Trophoblast cell (in vitro differentiated cells and primary cell): ENCODE measurements at regions not wholly inside any gene's neighbourhood (a gene's known extent, or its start where the extent isn't known, plus 50 kb on each side); places are given as distances from the start of the nearest gene placed in this dataset.

Experiments
- DNase-seq, 2 donors: peaks; one replicate each; pipeline ENCODE4 v3.0.0-alpha.2; 2016
- H2AFZ ChIP-seq: 2 replicates; pipeline ENCODE4 v1.6.1; 2013; ENCODE audit warnings: low read length, moderate library complexity, mild to moderate bottlenecking; ENCODE audit not compliant: insufficient read depth, poor library complexity
- H2AK5ac ChIP-seq: 2 replicates; pipeline ENCODE4 v1.6.1; 2013; ENCODE audit warnings: mild to moderate bottlenecking, low read length
- H2BK120ac ChIP-seq: 2 replicates; pipeline ENCODE4 v1.6.1; 2013; ENCODE audit warnings: low read length, mild to moderate bottlenecking, moderate library complexity; ENCODE audit not compliant: insufficient read depth, poor library complexity
- H2BK12ac ChIP-seq: 2 replicates; pipeline ENCODE4 v1.6.1; 2013; ENCODE audit warnings: mild to moderate bottlenecking, low read length, moderate library complexity
- H2BK5ac ChIP-seq: 2 replicates; pipeline ENCODE4 v1.6.1; 2013; ENCODE audit warnings: low read length, low read depth, moderate library complexity, mild to moderate bottlenecking; ENCODE audit not compliant: poor library complexity
- H3K14ac ChIP-seq: 2 replicates; pipeline ENCODE4 v1.6.1; 2013; ENCODE audit warnings: mild to moderate bottlenecking, low read length
- H3K18ac ChIP-seq: 2 replicates; pipeline ENCODE4 v1.6.1; 2013; ENCODE audit warnings: mild to moderate bottlenecking, low read length
- H3K23ac ChIP-seq: 2 replicates; pipeline ENCODE4 v1.6.1; 2013; ENCODE audit warnings: low read length
- H3K27ac ChIP-seq: 2 replicates; pipeline ENCODE4 v1.5.1; 2013; ENCODE audit warnings: low read depth, mild to moderate bottlenecking, inconsistent platforms, low read length, moderate library complexity
- H3K27me3 ChIP-seq: 2 replicates; pipeline ENCODE4 v1.6.1; 2013; ENCODE audit warnings: inconsistent platforms, mild to moderate bottlenecking, low read length, moderate library complexity; ENCODE audit not compliant: insufficient read depth
- H3K36me3 ChIP-seq, 2 experiments: 1 replicate in 1 of 2; 2 replicates in 1 of 2; pipeline ENCODE4 v1.6.1; 2013; ENCODE audit warnings: low read length in 2 of 2, mild to moderate bottlenecking in 2 of 2, moderate library complexity in 1 of 2; ENCODE audit not compliant: insufficient read depth in 2 of 2, control insufficient read depth in 1 of 2
- H3K4ac ChIP-seq: 2 replicates; pipeline ENCODE4 v1.6.1; 2013; ENCODE audit warnings: low read depth, mild to moderate bottlenecking, low read length, moderate library complexity
- H3K4me1 ChIP-seq, 2 experiments: 1 replicate in 1 of 2; 2 replicates in 1 of 2; pipeline ENCODE4 v1.6.1; 2013; ENCODE audit warnings: low read length in 2 of 2, mild to moderate bottlenecking in 2 of 2, moderate library complexity in 1 of 2; ENCODE audit not compliant: insufficient read depth in 2 of 2, control insufficient read depth in 1 of 2
- H3K4me2 ChIP-seq: 2 replicates; pipeline ENCODE4 v1.6.1; 2013; ENCODE audit warnings: inconsistent platforms, mild to moderate bottlenecking, low read length, moderate library complexity
- H3K4me3 ChIP-seq: 2 replicates; pipeline ENCODE4 v1.5.1; 2013; ENCODE audit warnings: mild to moderate bottlenecking, low read depth, low read length, inconsistent platforms
- H3K79me1 ChIP-seq: one replicate; pipeline ENCODE4 v1.6.1; 2013; ENCODE audit warnings: low read length
- H3K79me2 ChIP-seq: 2 replicates; pipeline ENCODE4 v1.6.1; 2013; ENCODE audit warnings: low read length, mild to moderate bottlenecking; ENCODE audit not compliant: control insufficient read depth, insufficient read depth, poor library complexity
- H3K9ac ChIP-seq: 2 replicates; pipeline ENCODE4 v1.6.1; 2013; ENCODE audit warnings: mild to moderate bottlenecking, low read length
- H3K9me3 ChIP-seq: 2 replicates; pipeline ENCODE4 v1.6.1; 2013; ENCODE audit warnings: low read depth, mild to moderate bottlenecking, control low read depth, inconsistent platforms, low read length; ENCODE audit not compliant: insufficient read depth
- H4K12ac ChIP-seq: 2 replicates; pipeline ENCODE4 v1.6.1; 2013; ENCODE audit warnings: low read depth, mild to moderate bottlenecking, low read length, moderate library complexity
- H4K8ac ChIP-seq: 2 replicates; pipeline ENCODE4 v1.6.1; 2013; ENCODE audit warnings: low read depth, mild to moderate bottlenecking, low read length, moderate library complexity
- H4K91ac ChIP-seq: one replicate; pipeline ENCODE4 v1.6.1; 2013; ENCODE audit warnings: low read depth, mild to moderate bottlenecking, low read length, moderate library complexity
- WGBS: extraction: QIAGEN DNeasy Blood & Tissue Kit; methylation state at CpG from one replicate; pipeline ENCODE4 v1.1.7; 2013; ENCODE audit warnings: missing lambda C conversion rate; ENCODE audit not compliant: insufficient read length, insufficient coverage; ENCODE audit errors: extremely low coverage; 5-methylcytosine and 5-hydroxymethylcytosine counted together

GRCh38 chr18:76750269-76750668, 72.1 kb upstream of the ZNF236 start:
- Histone ChIP-seq H3K79me1 (no peaks in the 10 kb centered on the region), H3K14ac (no peak overlapping the region), H3K23ac (no peak overlapping the region), H3K9ac (no peak overlapping the region), H2AK5ac (no peak overlapping the region), H2BK120ac (no peak overlapping the region), H3K9me3 (peaks cover 7% of the 10 kb centered on the region), H2BK12ac (no peak overlapping the region), H3K27me3 (no peaks in the 10 kb centered on the region), H3K27ac (no peak overlapping the region), H2AFZ (no peak overlapping the region), H4K91ac (no peak overlapping the region), H3K4me2 (no peak overlapping the region), H3K4ac (no peak overlapping the region), H3K36me3 (no peaks in the 10 kb centered on the region), H3K4me3 (no peak overlapping the region), H3K4me1 (no peaks in the 10 kb centered on the region), H4K8ac (no peak overlapping the region), H3K18ac (no peak overlapping the region), H2BK5ac (no peak overlapping the region), H3K79me2 (no peaks in the 10 kb centered on the region), H4K12ac (no peak overlapping the region)
- DNase-seq: no peak

DNA sequence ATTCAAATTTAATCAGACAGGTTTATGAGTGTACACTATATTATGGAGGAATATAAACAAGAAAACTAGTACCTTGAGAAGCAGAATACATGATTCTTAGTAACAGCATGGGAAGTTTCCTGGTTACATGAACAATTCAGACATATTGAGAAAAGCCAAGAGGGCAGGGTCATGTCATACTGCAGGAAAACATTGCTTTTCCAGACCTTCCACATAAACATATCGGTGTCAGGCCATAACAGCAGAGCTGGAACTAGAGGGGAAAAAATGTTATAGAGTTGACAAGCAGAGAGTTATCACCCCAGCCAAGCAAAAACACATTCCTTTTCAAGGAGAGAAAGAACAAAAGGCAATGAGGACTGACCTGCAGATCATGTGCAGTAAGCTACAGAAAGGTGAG, 74.7 kb upstream of the ZNF236 start:
- no peak overlapping the region for H3K23ac ChIP-seq
- WGBS: no CpG with 5 or more reads among the region's 1 CpG

DNA sequence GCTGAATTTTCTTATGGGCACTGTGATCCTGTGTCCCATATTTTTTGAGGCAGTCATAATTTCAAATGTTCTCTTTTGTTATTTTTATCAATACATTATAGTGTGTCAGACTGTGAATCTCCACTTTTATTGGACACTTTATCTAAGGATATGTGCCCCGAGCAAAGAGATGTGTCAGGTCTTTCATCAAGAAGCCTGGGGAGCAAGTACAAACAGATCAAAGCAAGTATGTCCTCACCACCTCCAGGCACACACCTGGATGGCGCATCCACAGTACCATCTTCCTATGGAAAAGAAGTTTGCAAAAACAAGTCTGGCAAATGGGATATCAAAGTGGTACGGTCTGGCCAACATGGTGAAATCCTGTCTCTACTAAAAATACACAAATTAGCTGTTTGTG, 81.0 kb upstream of the ZNF236 start:
- Histone ChIP-seq H3K4me1 (no peaks in the 10 kb centered on the region), H3K27me3 (no peaks in the 10 kb centered on the region), H3K4me3 (no peak overlapping the region), H3K23ac (no peak overlapping the region), H3K36me3 (no peaks in the 10 kb centered on the region), H2AFZ (no peak overlapping the region), H3K9ac (no peak overlapping the region), H3K14ac (no peak overlapping the region), H3K79me1 (no peaks in the 10 kb centered on the region), H2BK5ac (no peak overlapping the region), H2BK12ac (no peak overlapping the region), H3K4ac (no peak overlapping the region), H3K27ac (no peak overlapping the region), H3K18ac (no peak overlapping the region), H3K9me3 (peaks cover 8% of the 10 kb centered on the region), H3K4me2 (no peak overlapping the region), H3K79me2 (no peaks in the 10 kb centered on the region), H4K12ac (no peak overlapping the region), H4K91ac (no peak overlapping the region), H2BK120ac (no peak overlapping the region), H4K8ac (no peak overlapping the region), H2AK5ac (no peak overlapping the region)
- no CpG with 5 or more reads among the region's 3 CpGs for WGBS
- peak in 1 of 2 donors; percentile 4 for DNase-seq

More for the DNA sequence above, 74.7 kb upstream of the ZNF236 start:
- Histone ChIP-seq H3K14ac (no peak overlapping the region), H3K4me2 (no peak overlapping the region), H3K4me3 (no peak overlapping the region), H3K4ac (no peak overlapping the region), H3K79me1 (no peaks in the 10 kb centered on the region), H3K79me2 (no peaks in the 10 kb centered on the region), H2BK12ac (no peak overlapping the region), H3K4me1 (no peaks in the 10 kb centered on the region), H3K27me3 (no peaks in the 10 kb centered on the region), H2BK5ac (no peak overlapping the region), H4K91ac (no peak overlapping the region), H4K12ac (no peak overlapping the region), H3K27ac (no peak overlapping the region), H3K9me3 (peaks cover 7% of the 10 kb centered on the region), H2AK5ac (no peak overlapping the region), H3K9ac (no peak overlapping the region), H2BK120ac (no peak overlapping the region), H2AFZ (no peak overlapping the region), H3K36me3 (no peaks in the 10 kb centered on the region), H3K18ac (no peak overlapping the region), H4K8ac (no peak overlapping the region)
- no peak for DNase-seq

DNA sequence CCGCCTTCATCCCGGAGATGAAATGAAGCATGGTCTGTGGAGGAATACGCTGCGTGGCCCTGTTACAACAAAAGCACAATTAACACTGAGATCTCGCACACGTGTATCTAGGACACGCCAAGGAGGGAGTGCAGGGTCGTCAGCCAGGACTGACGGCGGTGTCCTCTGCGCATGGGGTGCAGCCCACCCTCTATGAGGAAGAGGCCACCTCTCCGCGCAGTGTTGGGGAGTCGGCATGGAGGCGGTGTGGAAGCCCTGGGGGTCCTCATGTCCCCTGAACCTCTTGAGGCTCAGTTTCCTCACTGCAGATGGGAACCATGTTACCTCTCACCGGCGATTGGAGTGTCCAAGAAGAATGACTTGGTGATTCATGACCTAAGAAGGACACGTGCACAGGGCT, 86.0 kb upstream of the ZNF236 start:
- no peak for DNase-seq
- no peak overlapping the region for H3K4ac ChIP-seq
- H3K79me1 ChIP-seq: no peaks in the 10 kb centered on the region
- H3K23ac ChIP-seq: no peak overlapping the region
- H3K18ac ChIP-seq: no peak overlapping the region
- H3K9me3 ChIP-seq: peaks cover 9% of the 10 kb centered on the region
- no peak overlapping the region for H3K9ac ChIP-seq
- H3K4me3 ChIP-seq: no peak overlapping the region
- no peaks in the 10 kb centered on the region for H3K36me3 ChIP-seq
- no peak overlapping the region for H3K14ac ChIP-seq
- H3K4me2 ChIP-seq: no peak overlapping the region
- no peak overlapping the region for H4K12ac ChIP-seq
- no peak overlapping the region for H2BK12ac ChIP-seq
- H2AFZ ChIP-seq: no peak overlapping the region
- no peak overlapping the region for H4K91ac ChIP-seq
- H3K27ac ChIP-seq: no peak overlapping the region
- H3K79me2 ChIP-seq: no peaks in the 10 kb centered on the region
- H4K8ac ChIP-seq: no peak overlapping the region
- no CpG with 5 or more reads among the region's 18 CpGs for WGBS
- no peaks in the 10 kb centered on the region for H3K4me1 ChIP-seq
- no peak overlapping the region for H2AK5ac ChIP-seq
- H2BK120ac ChIP-seq: no peak overlapping the region
- no peaks in the 10 kb centered on the region for H3K27me3 ChIP-seq
- H2BK5ac ChIP-seq: no peak overlapping the region
